ENCODE measurements at regions not wholly inside any gene's neighbourhood (a gene's known extent, or its start where the extent isn't known, plus 50 kb on each side); places are given as distances from the start of the nearest gene placed in this dataset.
"Not testable (repeated sequence)": the region's sequence is repeated elsewhere in the genome, so short reads cannot be mapped to it uniquely, and the experiment has no call there.

- no peak for DNase-seq
Measured at GRCh38 chr4:66814277-66814676, 731.0 kb downstream of the CENPC start.

GRCh38 chr4:66805582-66805981 is 739.7 kb downstream of the CENPC start:
- no peak for DNase-seq

GRCh38 chr4:66804979-66805378 is 740.3 kb downstream of the CENPC start:
- peak; percentile 28 for DNase-seq

GRCh38 chr4:66797608-66798007 is 747.7 kb downstream of the CENPC start:
- DNase-seq: no peak

- DNase-seq: peak; percentile 10
Measured at GRCh38 chr4:66795724-66796123, 749.6 kb downstream of the CENPC start.

- DNase-seq: no peak
Measured at GRCh38 chr4:66794390-66795034, 750.8 kb downstream of the CENPC start.

- DNase-seq: no peak
Measured at GRCh38 chr4:66791686-66792085, 753.6 kb downstream of the CENPC start.

GRCh38 chr4:66785479-66785878 is 759.8 kb downstream of the CENPC start:
- DNase-seq: no peak

- DNase-seq: not testable (repeated sequence)
Measured at GRCh38 chr4:66782751-66783150, 762.6 kb downstream of the CENPC start.

GRCh38 chr4:66777097-66777496 is 768.2 kb downstream of the CENPC start:
- DNase-seq: no peak

GRCh38 chr4:66769441-66769840 is 775.9 kb downstream of the CENPC start:
- DNase-seq: peak; percentile 86

- peak; percentile 1 for DNase-seq
Measured at GRCh38 chr4:66767442-66767841, 777.9 kb downstream of the CENPC start.

- peak; percentile 91 for DNase-seq
Measured at GRCh38 chr4:66766557-66766956, 778.7 kb downstream of the CENPC start.

- DNase-seq: no peak
Measured at GRCh38 chr4:66750273-66750672, 795.0 kb downstream of the CENPC start.

GRCh38 chr4:66746918-66747317 is 798.4 kb downstream of the CENPC start:
- not testable (repeated sequence) for DNase-seq

GRCh38 chr4:66741081-66741480 is 804.2 kb downstream of the CENPC start:
- DNase-seq: no peak

GRCh38 chr4:66736606-66737005 is 808.7 kb downstream of the CENPC start:
- DNase-seq: peak; percentile 77

GRCh38 chr4:66728280-66728679 is 817.0 kb downstream of the CENPC start:
- no peak for DNase-seq

GRCh38 chr4:66712301-66712921 is 832.9 kb downstream of the CENPC start:
- DNase-seq: not testable (repeated sequence)

- DNase-seq: no peak
Measured at GRCh38 chr4:66704243-66704642, 841.1 kb downstream of the CENPC start.

- DNase-seq: peak; percentile 46
Measured at GRCh38 chr4:66694739-66695138, 850.6 kb downstream of the CENPC start.

GRCh38 chr4:66693694-66694093 is 851.6 kb downstream of the CENPC start:
- peak; percentile 12 for DNase-seq

GRCh38 chr4:66691101-66691500 is 854.2 kb downstream of the CENPC start:
- DNase-seq: no peak

- DNase-seq: peak; percentile 59
Measured at GRCh38 chr4:66688674-66689073, 856.6 kb downstream of the CENPC start.

- DNase-seq: peak; percentile 13
Measured at GRCh38 chr4:66687459-66687858, 857.8 kb downstream of the CENPC start.

All from NCI-H69 (cell line).